ENCODE measurements at regions not wholly inside any gene's neighbourhood (a gene's known extent, or its start where the extent isn't known, plus 50 kb on each side); places are given as distances from the start of the nearest gene placed in this dataset.

DNA sequence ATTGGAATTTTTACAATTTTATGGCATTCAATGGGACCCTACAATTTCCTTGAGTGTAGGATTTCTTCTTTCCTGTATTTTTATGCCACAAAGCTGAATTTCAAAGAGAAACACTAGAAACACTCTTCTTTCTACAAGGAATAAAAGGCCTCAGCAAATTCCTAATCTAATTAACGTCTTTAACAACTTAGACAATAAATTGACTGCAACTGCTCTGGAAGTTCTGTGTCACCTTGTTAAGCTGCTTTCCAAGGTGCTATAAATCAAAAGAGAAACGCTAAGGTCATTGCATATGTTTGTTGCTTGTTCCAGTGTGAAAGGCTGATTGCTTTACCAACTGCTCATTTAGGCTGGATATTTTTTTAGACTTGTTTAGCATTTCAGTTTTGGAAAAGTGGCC is 182.2 kb downstream of the POLR1F start:
- TF ChIP-seq, protein P1, sequence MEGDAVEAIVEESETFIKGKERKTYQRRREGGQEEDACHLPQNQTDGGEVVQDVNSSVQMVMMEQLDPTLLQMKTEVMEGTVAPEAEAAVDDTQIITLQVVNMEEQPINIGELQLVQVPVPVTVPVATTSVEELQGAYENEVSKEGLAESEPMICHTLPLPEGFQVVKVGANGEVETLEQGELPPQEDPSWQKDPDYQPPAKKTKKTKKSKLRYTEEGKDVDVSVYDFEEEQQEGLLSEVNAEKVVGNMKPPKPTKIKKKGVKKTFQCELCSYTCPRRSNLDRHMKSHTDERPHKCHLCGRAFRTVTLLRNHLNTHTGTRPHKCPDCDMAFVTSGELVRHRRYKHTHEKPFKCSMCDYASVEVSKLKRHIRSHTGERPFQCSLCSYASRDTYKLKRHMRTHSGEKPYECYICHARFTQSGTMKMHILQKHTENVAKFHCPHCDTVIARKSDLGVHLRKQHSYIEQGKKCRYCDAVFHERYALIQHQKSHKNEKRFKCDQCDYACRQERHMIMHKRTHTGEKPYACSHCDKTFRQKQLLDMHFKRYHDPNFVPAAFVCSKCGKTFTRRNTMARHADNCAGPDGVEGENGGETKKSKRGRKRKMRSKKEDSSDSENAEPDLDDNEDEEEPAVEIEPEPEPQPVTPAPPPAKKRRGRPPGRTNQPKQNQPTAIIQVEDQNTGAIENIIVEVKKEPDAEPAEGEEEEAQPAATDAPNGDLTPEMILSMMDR (IDR thresholded peaks at IDR 0.05; ENCODE audit: low read depth, low read length, poor library complexity, severe bottlenecking), result no peak
- no peak for TF ChIP-seq EZH2phosphoT487 (IDR thresholded peaks at IDR 0.05; ENCODE audit: borderline replicate concordance, low read length)

Measured in DOHH2 (cell line).